H1 (cell line): ENCODE measurements at regions not wholly inside any gene's neighbourhood (a gene's known extent, or its start where the extent isn't known, plus 50 kb on each side); places are given as distances from the start of the nearest gene placed in this dataset.

ENCODE experiments used
- CTCF ChIA-PET: fragments of 300-600 bp; sonication (Branson Sonifier 250); formaldehyde crosslinking; loops from one replicate; lab custom pipeline; 2021; ENCODE audit not compliant: partially characterized antibody; lab: Charles Lee
- POLR2A ChIA-PET: fragments of 300-600 bp; sonication (Branson Sonifier 250); formaldehyde crosslinking; loops from one replicate; lab custom pipeline; 2021; ENCODE audit warnings: inconsistent platforms; ENCODE audit not compliant: partially characterized antibody; lab: Charles Lee
- DNase-seq, 2 experiments: peaks; one replicate each; pipeline versions ENCODE4 v3.0.0 to v3.0.0-alpha.2; 2010 to 2022; ENCODE audit warnings: low spot score in 2 of 2, low read depth in 1 of 2, mixed read lengths in 1 of 2
- FAIRE-seq: peaks from 2 replicates; lab custom pipeline; 2011; peaks lifted over from hg19 to GRCh38; lab: Jason Lieb, UNC
- H2AFZ ChIP-seq: 2 replicates; pipeline ENCODE4 v1.8.1; 2012; ENCODE audit warnings: low read length, inconsistent platforms
- H2AK5ac ChIP-seq: 2 replicates; pipeline ENCODE4 v1.6.1; 2013; ENCODE audit warnings: low read depth, low read length
- H2BK120ac ChIP-seq: replicated peaks from 2 replicates; pipeline ENCODE3; 2013; ENCODE audit warnings: low read depth, low read length, inconsistent platforms
- H2BK12ac ChIP-seq: 2 replicates; pipeline ENCODE4 v1.6.1; 2013; ENCODE audit warnings: low read depth, low read length
- H2BK15ac ChIP-seq: 2 replicates; pipeline ENCODE4 v1.6.1; 2013; ENCODE audit warnings: low read length
- H2BK20ac ChIP-seq: 2 replicates; pipeline ENCODE4 v1.6.1; 2013; ENCODE audit warnings: low read length
- H2BK5ac ChIP-seq: 2 replicates; pipeline ENCODE4 v1.6.1; 2013; ENCODE audit warnings: low read depth, low read length
- H3K14ac ChIP-seq: 2 replicates; pipeline ENCODE4 v1.6.1; 2013; ENCODE audit warnings: inconsistent platforms; ENCODE audit not compliant: insufficient read length
- H3K18ac ChIP-seq: 2 replicates; pipeline ENCODE4 v1.6.1; 2013; ENCODE audit warnings: low read length; ENCODE audit errors: extremely low read depth
- H3K23ac ChIP-seq: 2 replicates; pipeline ENCODE4 v1.6.1; 2013; ENCODE audit warnings: inconsistent platforms; ENCODE audit not compliant: insufficient read length
- H3K23me2 ChIP-seq: 2 replicates; pipeline ENCODE4 v1.6.1; 2013; ENCODE audit warnings: low read depth, low read length
- H3K27ac ChIP-seq: 2 replicates; pipeline ENCODE4 v1.6.1; 2011; ENCODE audit warnings: low read depth, low read length, inconsistent platforms
- H3K27me3 ChIP-seq, 4 experiments: replicated peaks in 1 of 4; 1 replicate in 1 of 4; 2 replicates in 3 of 4; pipeline versions ENCODE4 v1.6.1 to v1.8.1; 2011 to 2013; ENCODE audit warnings: low read length in 3 of 4, mild to moderate bottlenecking in 3 of 4, inconsistent platforms in 2 of 4, mixed read lengths in 2 of 4, moderate library complexity in 1 of 4; ENCODE audit not compliant: control insufficient read depth in 3 of 4, insufficient read depth in 3 of 4; ENCODE audit errors: extremely low read depth in 1 of 4
- H3K36me3 ChIP-seq, 4 experiments: 2 replicates each; pipeline versions ENCODE4 v1.6.1 to v1.8.1; 2011 to 2013; ENCODE audit warnings: mild to moderate bottlenecking in 4 of 4, low read length in 3 of 4, moderate library complexity in 2 of 4, control low read depth in 1 of 4, inconsistent platforms in 1 of 4; ENCODE audit not compliant: insufficient read depth in 4 of 4, control insufficient read depth in 2 of 4
- H3K4ac ChIP-seq: replicated peaks from 2 replicates; pipeline ENCODE3; 2013; ENCODE audit warnings: low read length, low read depth, mixed read lengths, inconsistent platforms; ENCODE audit not compliant: insufficient read length
- H3K4me1 ChIP-seq, 4 experiments: replicated peaks in 1 of 4; 1 replicate in 1 of 4; 2 replicates in 3 of 4; pipeline versions ENCODE4 v1.6.1 to v1.8.1; 2011 to 2013; ENCODE audit warnings: low read length in 3 of 4, inconsistent platforms in 2 of 4, mixed read lengths in 1 of 4; ENCODE audit not compliant: insufficient read depth in 4 of 4, control insufficient read depth in 3 of 4
- H3K4me2 ChIP-seq, 2 experiments: 2 replicates each; pipeline versions ENCODE4 v1.6.1 to v1.8.1; 2011 to 2013; ENCODE audit warnings: low read depth in 2 of 2, low read length in 2 of 2, control low read depth in 1 of 2, inconsistent platforms in 1 of 2, mild to moderate bottlenecking in 1 of 2; ENCODE audit not compliant: insufficient read depth in 1 of 2
- H3K4me3 ChIP-seq, 4 experiments: fragments of 200-600, 300-600 bp in 1 of 4; sonication (generic), shearing (Covaris generic), sonication (Bioruptor Twin) in 1 of 4; 2 replicates each; pipeline versions ENCODE4 v1.5.1 to v1.8.1; 2011 to 2016; ENCODE audit warnings: low read length in 4 of 4, low read depth in 3 of 4, control low read depth in 2 of 4, inconsistent platforms in 2 of 4, mild to moderate bottlenecking in 2 of 4, mixed read lengths in 1 of 4, moderate library complexity in 1 of 4; ENCODE audit not compliant: insufficient read depth in 2 of 4; ENCODE audit errors: extremely low read depth in 1 of 4
- H3K56ac ChIP-seq: replicated peaks from 2 replicates; pipeline ENCODE3; 2013; ENCODE audit warnings: low read depth, mild to moderate bottlenecking, mixed read lengths, low read length, inconsistent platforms; ENCODE audit not compliant: insufficient read length
- H3K79me1 ChIP-seq: 2 replicates; pipeline ENCODE4 v1.6.1; 2013; ENCODE audit warnings: low read depth, low read length, control low read depth
- H3K79me2 ChIP-seq, 2 experiments: 2 replicates each; pipeline versions ENCODE4 v1.6.1 to v1.8.1; 2012 to 2013; ENCODE audit warnings: low read length in 2 of 2, mild to moderate bottlenecking in 2 of 2, inconsistent platforms in 1 of 2; ENCODE audit not compliant: insufficient read depth in 2 of 2, control insufficient read depth in 1 of 2
- H3K9ac ChIP-seq, 4 experiments: replicated peaks in 1 of 4; 1 replicate in 1 of 4; 2 replicates in 3 of 4; pipeline versions ENCODE4 v1.6.1 to v1.8.1; 2011 to 2013; ENCODE audit warnings: low read depth in 3 of 4, low read length in 3 of 4, control low read depth in 2 of 4, mild to moderate bottlenecking in 2 of 4, moderate library complexity in 2 of 4, inconsistent platforms in 1 of 4; ENCODE audit errors: extremely low read depth in 1 of 4
- H3K9me3 ChIP-seq, 2 experiments: 2 replicates each; pipeline versions ENCODE4 v1.6.1 to v1.8.1; 2012 to 2013; ENCODE audit warnings: mild to moderate bottlenecking in 2 of 2, moderate library complexity in 2 of 2, control low read depth in 1 of 2, inconsistent platforms in 1 of 2, low read depth in 1 of 2, low read length in 1 of 2, mixed read lengths in 1 of 2; ENCODE audit not compliant: insufficient read depth in 2 of 2
- H4K20me1 ChIP-seq, 2 experiments: replicated peaks in 1 of 2; 2 replicates each; pipeline versions ENCODE3 to v1.8.1; 2011 to 2013; ENCODE audit warnings: inconsistent platforms in 2 of 2, low read length in 2 of 2, mild to moderate bottlenecking in 1 of 2; ENCODE audit not compliant: insufficient read depth in 2 of 2, control insufficient read depth in 1 of 2
- H4K5ac ChIP-seq: 2 replicates; pipeline ENCODE4 v1.6.1; 2013; ENCODE audit warnings: low read length, low read depth, mixed read lengths, inconsistent platforms; ENCODE audit not compliant: insufficient read length
- H4K8ac ChIP-seq: 2 replicates; pipeline ENCODE4 v1.8.0; 2013; ENCODE audit warnings: mild to moderate bottlenecking, moderate library complexity, low read length, inconsistent platforms; ENCODE audit not compliant: insufficient read depth; ENCODE audit errors: extremely low read depth
- H4K91ac ChIP-seq: replicated peaks from 2 replicates; pipeline ENCODE3; 2013; ENCODE audit warnings: low read length, mixed read lengths, inconsistent platforms; ENCODE audit not compliant: insufficient read length
- BRCA1 ChIP-seq: IDR thresholded peaks from 2 replicates; pipeline ENCODE4 v1.6.1; 2012; ENCODE audit warnings: low read depth, low read length, improper control_type of control experiment
- CREB1 ChIP-seq: IDR thresholded peaks from 2 replicates; pipeline ENCODE4 v1.6.1; 2012; ENCODE audit warnings: inconsistent platforms
- GABPA ChIP-seq: IDR thresholded peaks from 2 replicates; pipeline ENCODE4 v1.6.1; 2011; ENCODE audit warnings: mild to moderate bottlenecking, low read length, moderate library complexity, borderline replicate concordance; ENCODE audit not compliant: insufficient read depth
- JUND ChIP-seq: IDR thresholded peaks from 2 replicates; pipeline ENCODE4 v1.6.1; 2011; ENCODE audit warnings: mild to moderate bottlenecking, improper control_type of control experiment, low read length
- RAD21 ChIP-seq, 2 experiments: IDR thresholded peaks in 1 of 2; conservative IDR thresholded peaks in 1 of 2; 2 replicates each; pipeline ENCODE4 v1.6.1; 2011; ENCODE audit warnings: low read depth in 2 of 2, low read length in 2 of 2, improper control_type of control experiment in 1 of 2, inconsistent platforms in 1 of 2, mild to moderate bottlenecking in 1 of 2, moderate library complexity in 1 of 2
- SIX5 ChIP-seq: IDR thresholded peaks from 2 replicates; pipeline ENCODE4 v1.6.1; 2011; ENCODE audit warnings: mild to moderate bottlenecking, low read depth, low read length
- SP2 ChIP-seq: IDR thresholded peaks from 2 replicates; pipeline ENCODE4 v1.6.1; 2012; ENCODE audit warnings: mild to moderate bottlenecking, low read length, inconsistent platforms
- TAF1 ChIP-seq: IDR thresholded peaks from 2 replicates; pipeline ENCODE4 v1.6.1; 2011; ENCODE audit warnings: mild to moderate bottlenecking, low read depth, low read length
- WGBS, 2 experiments: shearing (Covaris generic) in 1 of 2; methylation state at CpG; one replicate each; pipeline versions ENCODE4 v1.1.6 to v1.1.7; 2013 to 2015; ENCODE audit warnings: low lambda C conversion rate in 2 of 2, mixed read lengths in 2 of 2, inconsistent platforms in 1 of 2, low coverage in 1 of 2, missing lambda C conversion rate in 1 of 2; ENCODE audit not compliant: insufficient replicate concordance in 2 of 2, insufficient coverage in 1 of 2, insufficient read length in 1 of 2; ENCODE audit errors: extremely low coverage in 1 of 2, missing lambda C conversion rate in 1 of 2; 5-methylcytosine and 5-hydroxymethylcytosine counted together
- TF ChIP-seq, protein P1 (sequence below), 3 experiments: IDR thresholded peaks; 1 replicate in 2 of 3; 2 replicates in 1 of 3; pipeline versions ENCODE4 v1.5.1 to v1.6.1; 2011; ENCODE audit warnings: low read length in 3 of 3, mild to moderate bottlenecking in 3 of 3, inconsistent platforms in 2 of 3, low read depth in 1 of 3, moderate library complexity in 1 of 3; ENCODE audit not compliant: insufficient read depth in 1 of 3; ENCODE audit errors: control extremely low read depth in 1 of 3

DNA sequence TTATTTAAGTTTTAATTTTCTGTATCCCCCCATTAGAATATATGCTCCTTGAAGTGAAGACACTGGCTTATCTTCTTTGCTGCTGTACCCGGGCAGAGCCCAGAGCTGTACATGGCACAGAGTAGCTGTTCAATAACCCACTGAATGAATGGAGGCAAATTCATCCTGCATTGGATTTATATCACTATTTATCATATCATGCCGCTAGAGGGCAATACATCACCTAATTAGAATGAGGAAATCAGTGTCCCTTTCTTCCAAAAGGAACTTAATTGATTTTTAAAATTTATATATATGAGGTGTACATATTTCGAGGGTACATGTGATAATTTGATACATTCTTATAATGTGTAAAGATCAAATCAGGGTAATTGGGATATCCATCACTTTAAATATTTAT is 89.2 kb upstream of the TMEM260 start:
- no peak overlapping the region for H2BK12ac ChIP-seq
- no peak overlapping the region for H4K91ac ChIP-seq
- no peak overlapping the region for H3K4me3 ChIP-seq
- FAIRE-seq (no peak), DNase-seq (no peak)
- H3K4me2 ChIP-seq = no peak overlapping the region
- no peak overlapping the region for H3K18ac ChIP-seq
- no peaks in the 10 kb centered on the region for H3K79me2 ChIP-seq
- TF ChIP-seq GABPA (no peak), SP2 (no peak), BRCA1 (no peak), TAF1 (no peak), JUND (no peak), CREB1 (no peak), RAD21 (IDR thresholded peaks at IDR 0.05 in 1 of 2, conservative IDR thresholded peaks at IDR 0.05 in 1 of 2; ENCODE audit: low read depth in 2 of 2, low read length in 2 of 2) (peak; percentile 38 to 44), SIX5 (no peak)
- TF ChIP-seq, protein P1, sequence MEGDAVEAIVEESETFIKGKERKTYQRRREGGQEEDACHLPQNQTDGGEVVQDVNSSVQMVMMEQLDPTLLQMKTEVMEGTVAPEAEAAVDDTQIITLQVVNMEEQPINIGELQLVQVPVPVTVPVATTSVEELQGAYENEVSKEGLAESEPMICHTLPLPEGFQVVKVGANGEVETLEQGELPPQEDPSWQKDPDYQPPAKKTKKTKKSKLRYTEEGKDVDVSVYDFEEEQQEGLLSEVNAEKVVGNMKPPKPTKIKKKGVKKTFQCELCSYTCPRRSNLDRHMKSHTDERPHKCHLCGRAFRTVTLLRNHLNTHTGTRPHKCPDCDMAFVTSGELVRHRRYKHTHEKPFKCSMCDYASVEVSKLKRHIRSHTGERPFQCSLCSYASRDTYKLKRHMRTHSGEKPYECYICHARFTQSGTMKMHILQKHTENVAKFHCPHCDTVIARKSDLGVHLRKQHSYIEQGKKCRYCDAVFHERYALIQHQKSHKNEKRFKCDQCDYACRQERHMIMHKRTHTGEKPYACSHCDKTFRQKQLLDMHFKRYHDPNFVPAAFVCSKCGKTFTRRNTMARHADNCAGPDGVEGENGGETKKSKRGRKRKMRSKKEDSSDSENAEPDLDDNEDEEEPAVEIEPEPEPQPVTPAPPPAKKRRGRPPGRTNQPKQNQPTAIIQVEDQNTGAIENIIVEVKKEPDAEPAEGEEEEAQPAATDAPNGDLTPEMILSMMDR (IDR thresholded peaks at IDR 0.05; ENCODE audit: control extremely low read depth in 1 of 3, insufficient read depth in 1 of 3, low read depth in 1 of 3, low read length in 3 of 3) = peak in 1 of 3 experiments; percentile 27; a peak in 2 of 4 replicates
- no peak overlapping the region for H3K27ac ChIP-seq
- H2BK5ac ChIP-seq = no peak overlapping the region
- H2AFZ ChIP-seq = no peak overlapping the region
- no peak overlapping the region for H2BK15ac ChIP-seq
- H2BK20ac ChIP-seq = no peak overlapping the region
- POLR2A ChIA-PET = no interaction called here
- no peak overlapping the region for H2BK120ac ChIP-seq
- no peaks in the 10 kb centered on the region for H4K20me1 ChIP-seq
- H3K23ac ChIP-seq = no peak overlapping the region
- H3K4me1 ChIP-seq = peaks cover 0 to 10% (median 1%) of the 10 kb centered on the region in 4 experiments; a peak in 1 of 7 replicates
- H3K79me1 ChIP-seq = no peaks in the 10 kb centered on the region
- no peak overlapping the region for H4K5ac ChIP-seq
- H3K4ac ChIP-seq = no peak overlapping the region
- no peak overlapping the region for H3K14ac ChIP-seq
- no peaks in the 10 kb centered on the region for H3K9me3 ChIP-seq
- no peak overlapping the region for H3K9ac ChIP-seq
- no peak overlapping the region for H2AK5ac ChIP-seq
- CTCF ChIA-PET = interaction anchor here (0.5 to 7.0 kb wide), 74 partner anchors 9 to 1196 kb away, joined by 3 to 105 read pairs (median 4); no protein-coding TSS in a partner anchor
- H3K56ac ChIP-seq = no peak overlapping the region
- no peaks in the 10 kb centered on the region for H3K27me3 ChIP-seq
- no peaks in the 10 kb centered on the region for H3K23me2 ChIP-seq
- no peak overlapping the region for H4K8ac ChIP-seq
- H3K36me3 ChIP-seq = no peaks in the 10 kb centered on the region
- WGBS, 2 experiments = 27% methylated on average over 3 of the region's 3 CpGs; no CpG with 5 or more reads in 1 of the 2 experiments
